GM21360 (cell line): ENCODE measurements at regions not wholly inside any gene's neighbourhood (a gene's known extent, or its start where the extent isn't known, plus 50 kb on each side); places are given as distances from the start of the nearest gene placed in this dataset.

ENCODE experiments used
- ATAC-seq: cut with Tn5 transposase; IDR thresholded peaks from one replicate; pipeline ENCODE4 v1.9.1; 2021; ENCODE audit warnings: mild to moderate bottlenecking, moderate library complexity; ENCODE audit not compliant: unreplicated experiment

DNA sequence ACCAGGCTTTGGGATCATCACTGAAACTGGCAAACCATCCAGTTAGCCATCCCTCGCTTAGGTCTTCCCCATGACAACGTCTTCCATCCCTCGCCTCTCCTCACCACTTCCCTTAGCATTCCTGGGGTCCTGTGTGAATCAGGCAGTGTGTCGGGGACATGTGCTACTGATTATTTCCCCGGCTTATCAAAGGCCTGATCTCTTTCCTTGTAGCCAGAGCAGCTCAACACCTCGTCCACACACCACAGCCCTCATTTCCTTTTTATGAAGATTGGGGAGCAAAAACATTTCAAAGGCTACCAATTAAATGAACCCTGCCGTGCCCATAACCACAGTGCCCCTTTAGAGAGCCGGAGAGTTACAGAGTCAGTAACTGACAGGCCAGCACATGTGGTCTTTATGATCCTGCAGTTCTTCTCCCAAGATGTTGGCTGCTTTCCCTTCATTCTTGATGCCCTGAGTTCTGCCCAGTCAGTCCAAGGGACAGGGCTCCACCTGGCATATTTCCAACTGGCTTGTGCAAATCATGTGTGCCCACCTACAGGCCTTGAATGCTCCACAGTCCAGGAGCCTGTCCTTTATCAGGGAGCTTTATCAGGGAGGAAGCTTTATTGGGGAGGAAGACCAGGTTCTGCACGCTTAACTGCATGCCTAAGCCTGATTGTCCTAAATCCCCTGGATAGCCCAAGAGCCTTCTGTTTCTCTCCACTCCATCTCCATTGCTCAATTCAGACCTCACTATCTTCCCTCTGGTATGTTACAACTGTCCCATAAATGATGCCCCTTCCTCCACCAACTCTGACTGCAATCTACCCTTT, 343.1 kb downstream of the CYRIA start:
- ATAC-seq: no peak

DNA sequence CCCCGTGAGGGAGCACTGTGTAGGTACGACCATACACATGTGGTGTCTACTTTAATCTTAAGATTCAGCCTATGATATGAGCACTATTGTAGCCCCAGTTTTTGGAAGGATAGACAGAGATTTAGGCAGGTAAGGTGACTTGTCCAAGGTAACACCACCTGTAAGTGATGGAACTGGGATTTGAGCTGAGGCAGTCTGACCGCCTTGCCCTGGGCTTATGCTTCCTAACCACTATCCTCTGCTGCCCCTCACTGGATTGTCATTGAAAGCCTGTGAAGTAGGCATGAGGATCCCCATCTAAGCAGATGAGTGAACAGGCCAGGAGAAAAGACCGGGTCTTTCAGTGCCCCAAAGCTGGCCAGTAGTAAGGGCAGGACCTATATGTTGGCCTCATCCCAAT, 343.8 kb downstream of the CYRIA start:
- ATAC-seq: no peak

DNA sequence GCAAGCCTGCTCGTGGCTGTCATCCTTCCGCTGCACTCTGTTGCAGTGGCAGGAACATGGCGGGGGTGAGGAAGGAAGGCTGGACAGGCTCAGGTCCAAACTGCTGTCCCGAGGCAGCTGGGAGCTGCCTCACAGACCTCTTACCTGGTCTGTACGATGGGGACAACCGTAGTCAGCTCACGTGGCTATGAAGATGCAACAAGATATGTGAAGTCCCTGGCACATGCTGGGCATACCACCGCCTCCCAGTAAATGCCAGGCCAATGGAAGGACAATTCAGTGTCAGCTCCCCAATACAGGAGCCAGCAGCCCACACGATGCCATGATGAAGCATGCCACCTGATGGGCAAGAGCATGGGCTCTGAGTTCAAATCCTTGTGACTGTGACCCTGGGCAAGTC, 344.4 kb downstream of the CYRIA start:
- ATAC-seq: no peak

DNA sequence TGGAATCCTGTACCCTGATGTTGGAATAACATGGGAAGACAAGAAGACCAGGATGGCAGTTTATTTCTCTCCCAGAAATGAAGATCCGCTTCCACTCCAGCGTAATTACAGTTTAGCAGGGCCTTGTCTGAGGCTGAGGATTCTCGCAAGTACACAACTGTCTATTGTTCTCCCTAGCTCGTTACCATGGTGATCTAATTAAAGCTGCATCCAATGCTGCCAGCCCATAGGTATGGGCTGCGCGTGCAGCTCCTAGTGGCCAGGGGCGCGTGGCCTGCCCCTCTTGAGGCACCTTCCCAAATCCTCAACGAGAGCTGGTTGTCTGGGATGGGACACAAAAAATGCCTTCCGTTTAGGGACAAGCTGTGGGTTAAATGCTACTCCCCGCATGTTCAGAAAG, 344.9 kb downstream of the CYRIA start:
- no peak for ATAC-seq

DNA sequence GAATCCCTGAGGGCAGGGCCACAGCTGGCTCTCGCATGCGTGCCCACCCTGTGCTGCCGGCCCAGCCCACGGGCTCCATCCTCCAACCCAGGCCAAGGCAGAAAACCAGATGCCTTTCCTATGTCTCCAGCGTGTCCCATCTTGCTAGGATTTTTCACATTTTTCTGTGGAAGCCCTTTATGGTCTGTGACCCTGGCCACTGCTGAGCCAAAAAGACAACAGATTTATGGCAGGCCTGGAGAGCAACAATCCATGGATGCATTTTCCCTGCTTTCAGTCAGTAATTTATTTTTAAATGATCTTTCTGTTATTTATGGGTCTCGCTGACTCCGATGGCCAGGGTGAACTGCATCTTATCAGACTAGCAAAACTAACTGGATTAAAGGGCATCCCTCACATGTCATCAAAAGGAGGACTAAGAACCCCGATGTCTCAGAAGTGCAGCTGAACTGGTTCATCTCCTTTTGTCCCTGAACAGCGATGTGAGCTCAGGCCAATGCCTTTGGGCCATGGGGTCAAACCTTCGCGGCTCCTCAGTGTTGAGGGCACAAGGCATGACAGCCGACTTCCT, 346.0 kb downstream of the CYRIA start:
- ATAC-seq: no peak

DNA sequence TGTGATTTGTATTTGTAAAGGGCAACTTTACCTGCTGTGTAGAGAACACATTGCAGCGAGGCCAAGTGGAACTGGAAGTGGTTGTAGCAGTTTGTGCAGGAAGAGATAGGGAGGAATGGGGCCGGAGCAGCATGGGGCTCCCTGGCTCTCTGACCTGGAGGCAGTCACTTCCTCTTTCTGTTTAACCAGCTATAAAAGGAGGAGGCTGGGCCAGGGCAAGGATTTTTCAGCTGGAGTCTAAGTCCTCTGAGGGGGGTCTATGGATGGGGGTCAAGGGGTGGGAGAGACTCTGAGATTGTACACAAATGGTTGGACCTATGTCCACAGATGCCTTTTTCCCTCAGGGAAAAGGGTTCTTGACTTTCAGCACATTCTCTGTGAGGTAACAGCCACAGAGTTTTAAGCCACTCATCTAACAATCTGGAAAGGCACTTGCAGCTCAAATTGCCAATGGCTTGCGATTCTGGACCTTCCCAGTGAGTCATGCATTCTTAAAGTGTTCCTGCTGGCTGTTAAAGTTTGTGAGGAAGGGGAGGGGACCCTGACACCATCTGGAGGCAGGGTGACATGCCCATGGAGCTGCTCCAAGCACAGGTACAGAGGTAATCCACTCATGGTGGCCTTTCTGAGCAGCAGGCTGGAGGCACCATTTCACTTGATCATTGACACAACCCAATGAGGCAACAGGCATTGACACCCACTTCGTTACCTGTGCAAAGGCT, 347.0 kb downstream of the CYRIA start:
- ATAC-seq: peak; percentile 67

DNA sequence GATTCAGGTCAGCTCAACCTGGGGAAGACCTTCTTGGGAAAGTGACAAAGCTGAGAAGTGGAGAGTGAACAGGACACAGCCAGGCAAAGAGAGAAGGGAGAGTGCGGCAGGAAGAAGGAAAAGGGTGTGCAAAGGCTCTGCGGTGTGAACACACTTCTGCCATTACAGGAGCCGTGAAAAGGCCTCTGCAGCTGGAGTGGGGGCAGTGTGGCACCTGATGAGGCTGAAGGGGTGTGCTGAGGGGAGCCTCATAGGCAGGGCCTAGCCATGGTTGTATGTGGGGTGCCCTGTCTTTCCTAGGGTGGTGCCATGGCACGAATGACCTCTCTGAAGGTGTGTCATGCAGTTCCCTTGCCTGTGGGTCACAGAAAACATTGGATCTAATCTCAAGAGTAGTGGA, 347.6 kb downstream of the CYRIA start:
- no peak for ATAC-seq

DNA sequence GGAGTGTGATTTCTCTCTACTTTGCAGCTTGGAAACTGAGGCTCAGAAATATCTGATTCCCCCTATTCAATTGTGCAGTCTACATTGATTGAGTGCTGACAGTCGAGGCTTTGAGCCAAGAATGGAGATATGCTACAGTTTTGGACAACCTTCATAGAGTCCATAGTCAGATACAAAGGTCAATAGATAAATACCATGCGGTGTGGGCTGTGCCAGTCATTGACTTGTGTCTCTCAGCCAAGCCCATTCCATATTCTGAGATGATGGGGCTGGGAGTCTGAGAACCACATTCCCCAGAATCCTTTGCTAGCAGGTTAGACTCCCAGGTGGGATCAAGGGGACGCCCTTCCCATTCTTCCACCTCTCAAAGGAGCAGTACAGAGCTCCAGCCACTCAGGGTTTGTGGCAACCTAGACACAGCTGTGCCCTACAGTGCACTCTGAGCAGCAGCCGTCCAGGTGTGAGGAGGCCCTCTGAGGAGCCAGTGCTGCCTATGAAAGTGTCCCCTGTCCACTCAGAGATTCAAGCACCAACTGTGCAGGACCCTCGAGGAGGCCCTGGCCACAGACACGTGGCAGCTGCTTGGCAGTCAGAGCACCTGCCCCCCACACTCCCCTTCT, 348.3 kb downstream of the CYRIA start:
- ATAC-seq: no peak

DNA sequence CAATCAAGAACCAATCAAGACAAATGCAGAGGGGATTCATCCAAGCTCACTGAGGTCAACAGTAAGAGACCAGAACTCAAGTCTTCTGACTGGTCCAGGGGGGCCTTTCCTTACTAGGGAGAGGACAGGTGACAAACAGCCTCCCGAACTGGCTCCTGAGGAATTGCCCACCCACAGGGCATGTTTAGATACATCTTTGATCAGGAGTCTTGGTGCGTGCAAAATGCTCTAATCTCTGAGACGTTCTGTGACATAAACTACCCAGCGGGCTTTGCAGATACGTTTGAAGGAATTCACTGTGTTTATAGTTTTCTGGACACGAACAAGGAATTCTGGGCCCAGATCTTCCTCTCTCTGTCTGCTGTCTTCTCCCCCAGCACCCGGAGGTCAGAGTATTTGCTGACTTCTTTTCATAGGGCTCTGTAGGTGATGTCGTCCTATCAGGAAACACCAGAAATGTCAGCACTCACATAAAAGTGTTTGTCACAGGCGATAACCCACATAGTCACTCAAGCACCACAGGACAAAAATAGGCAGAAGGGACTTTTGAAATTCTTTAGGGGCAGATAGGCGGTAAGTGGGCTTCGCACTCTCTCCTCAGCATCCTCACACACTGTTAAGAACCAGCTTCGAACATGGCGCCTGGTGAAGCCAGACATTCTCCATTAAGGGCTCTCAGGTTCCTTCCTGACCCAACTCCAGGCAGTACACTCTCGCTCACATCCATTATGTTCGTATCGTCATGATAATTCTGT, 349.0 kb downstream of the CYRIA start:
- ATAC-seq: no peak

DNA sequence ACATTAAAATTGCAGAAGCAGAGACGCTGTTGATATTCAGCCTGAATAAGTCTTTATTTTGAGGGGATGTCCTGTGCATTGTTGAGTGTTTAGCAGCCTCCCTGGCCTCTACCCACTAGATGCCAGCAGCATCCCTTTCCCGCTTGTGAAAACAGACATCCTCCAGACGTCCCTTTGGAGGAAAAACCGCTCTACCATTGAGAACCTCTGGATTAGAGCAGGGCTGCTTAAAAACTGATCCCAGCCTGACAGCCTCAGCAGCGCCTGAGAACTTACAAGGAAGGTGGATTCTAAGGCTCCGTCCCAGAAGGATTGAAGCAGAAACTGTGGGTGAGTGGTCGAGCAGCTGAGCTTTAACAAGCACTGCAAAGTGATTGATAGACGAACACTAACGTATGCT, 349.7 kb downstream of the CYRIA start:
- no peak for ATAC-seq

DNA sequence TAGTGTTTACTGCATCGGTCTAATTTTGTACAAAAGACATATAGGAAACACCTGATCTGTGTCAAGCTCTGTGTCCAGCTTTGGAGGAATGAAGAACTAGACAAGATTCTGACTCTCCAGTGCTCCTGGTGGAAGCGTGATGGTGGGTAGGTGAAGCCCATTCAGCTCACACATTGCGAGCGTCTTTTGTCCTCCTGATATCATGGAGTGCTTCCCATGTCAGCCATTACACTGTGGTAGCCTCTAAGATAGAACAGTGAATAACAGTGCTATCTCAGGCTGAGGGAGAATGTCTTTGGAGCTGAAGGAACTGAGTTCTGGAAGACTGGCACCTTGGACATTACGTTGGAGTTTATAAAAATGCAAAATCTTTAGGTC, 350.2 kb downstream of the CYRIA start:
- no peak for ATAC-seq

DNA sequence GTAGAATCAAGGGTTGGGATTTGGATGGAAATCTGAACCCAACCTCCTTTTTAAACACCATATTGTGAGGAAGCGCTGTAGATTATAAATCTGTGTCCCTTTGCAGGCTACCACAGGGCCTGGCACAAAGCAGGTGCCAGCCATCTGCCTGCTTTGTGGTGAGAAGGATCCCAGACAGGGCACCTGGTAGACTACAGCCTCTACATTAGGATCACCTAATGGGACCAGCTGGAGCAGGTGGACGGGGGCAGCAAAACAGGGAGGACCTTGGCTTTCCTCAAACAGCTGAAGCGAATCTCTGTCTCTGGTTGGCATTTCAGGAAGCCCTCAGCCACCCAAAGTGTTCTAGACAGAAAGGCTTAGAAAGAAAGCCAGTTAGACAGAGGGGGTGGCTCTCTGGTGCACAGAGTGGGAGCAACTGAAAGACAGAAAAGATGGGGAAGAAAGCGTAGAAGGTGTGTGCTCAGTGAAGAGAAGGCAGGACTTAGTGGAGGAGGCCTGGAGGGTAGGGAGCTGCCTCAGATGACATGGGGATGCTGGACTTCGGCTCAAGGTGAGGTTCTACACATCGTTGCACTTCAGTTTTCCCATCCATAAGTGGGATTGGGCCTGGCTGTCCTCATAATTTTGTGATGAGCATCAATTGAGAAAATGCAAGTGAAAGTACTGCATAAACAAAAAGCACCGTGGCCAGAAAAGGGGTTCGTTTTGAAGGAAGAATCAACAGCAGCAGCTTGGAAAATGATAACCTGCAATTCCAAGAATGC, 350.8 kb downstream of the CYRIA start:
- ATAC-seq: no peak

DNA sequence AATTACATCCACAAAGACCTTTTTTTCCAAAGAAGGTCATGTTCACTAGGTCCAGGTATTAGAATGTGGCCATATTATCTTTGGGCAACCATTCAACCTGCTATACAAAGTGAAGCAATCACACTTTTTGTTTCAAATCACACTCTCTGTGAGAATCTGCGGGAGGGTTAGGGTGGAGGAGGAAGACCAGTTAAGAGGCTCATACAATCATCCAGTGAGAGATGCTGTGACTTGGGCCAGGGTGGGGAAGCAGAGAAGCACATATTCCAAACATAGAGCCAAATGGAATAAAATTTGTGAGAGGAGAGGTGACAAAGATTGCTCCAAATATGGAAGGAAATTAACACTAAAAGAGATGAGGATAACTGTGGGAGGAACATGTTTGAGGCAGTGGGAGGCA, 351.6 kb downstream of the CYRIA start:
- no peak for ATAC-seq

DNA sequence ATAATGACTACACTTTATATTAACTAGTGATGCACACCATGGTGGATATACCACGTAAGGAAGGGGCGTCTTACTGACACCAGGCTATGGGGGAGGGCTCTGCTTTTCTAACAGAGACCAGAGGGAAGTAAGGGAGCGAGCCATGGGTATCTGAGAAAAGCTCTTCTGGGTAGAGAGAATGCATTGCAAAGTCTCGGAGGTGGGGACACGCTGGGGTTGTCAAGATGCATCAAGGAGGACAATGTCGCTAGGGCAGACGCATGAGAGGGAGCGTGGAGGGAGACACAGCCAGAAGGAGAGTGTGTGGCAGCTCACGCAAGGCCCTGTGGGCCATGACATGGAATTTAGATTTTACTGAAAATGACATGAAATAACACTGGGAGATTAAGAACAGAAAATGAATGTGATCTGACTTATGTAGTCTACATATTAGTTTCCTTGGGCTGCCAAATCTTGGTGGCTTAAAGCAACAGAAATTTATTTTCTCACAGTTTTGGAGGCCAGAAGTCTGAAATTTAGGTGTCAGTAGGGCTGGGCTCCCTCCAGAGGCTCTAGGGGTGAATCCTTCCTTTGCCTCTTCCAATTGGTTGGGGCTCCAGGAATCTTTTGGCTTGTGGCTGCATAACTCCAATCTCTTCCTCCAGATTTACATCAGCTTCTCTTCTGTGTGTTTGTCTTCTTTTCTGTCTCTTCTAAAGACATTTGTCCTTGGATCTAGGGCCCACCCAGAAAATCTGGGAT, 352.2 kb downstream of the CYRIA start:
- no peak for ATAC-seq

DNA sequence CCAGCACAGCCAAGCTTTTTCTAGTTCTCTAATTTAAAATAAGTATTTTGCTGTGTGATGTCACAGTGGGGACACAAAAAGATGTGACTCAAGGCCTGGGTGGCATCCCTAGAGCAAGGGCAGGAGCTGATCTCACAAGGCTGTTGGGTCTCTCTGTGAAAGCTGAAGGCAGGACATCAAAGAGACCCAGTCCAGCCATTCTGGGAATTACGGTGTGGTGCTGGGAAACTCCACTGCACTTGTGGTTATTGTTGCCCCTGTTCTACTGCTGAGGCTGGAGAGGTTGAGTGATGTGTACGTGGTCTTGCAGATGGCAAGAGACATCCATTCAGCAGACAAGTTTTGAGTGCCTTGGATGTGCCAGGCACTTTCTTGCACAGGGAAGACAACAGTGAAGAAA, 352.9 kb downstream of the CYRIA start:
- no peak for ATAC-seq

DNA sequence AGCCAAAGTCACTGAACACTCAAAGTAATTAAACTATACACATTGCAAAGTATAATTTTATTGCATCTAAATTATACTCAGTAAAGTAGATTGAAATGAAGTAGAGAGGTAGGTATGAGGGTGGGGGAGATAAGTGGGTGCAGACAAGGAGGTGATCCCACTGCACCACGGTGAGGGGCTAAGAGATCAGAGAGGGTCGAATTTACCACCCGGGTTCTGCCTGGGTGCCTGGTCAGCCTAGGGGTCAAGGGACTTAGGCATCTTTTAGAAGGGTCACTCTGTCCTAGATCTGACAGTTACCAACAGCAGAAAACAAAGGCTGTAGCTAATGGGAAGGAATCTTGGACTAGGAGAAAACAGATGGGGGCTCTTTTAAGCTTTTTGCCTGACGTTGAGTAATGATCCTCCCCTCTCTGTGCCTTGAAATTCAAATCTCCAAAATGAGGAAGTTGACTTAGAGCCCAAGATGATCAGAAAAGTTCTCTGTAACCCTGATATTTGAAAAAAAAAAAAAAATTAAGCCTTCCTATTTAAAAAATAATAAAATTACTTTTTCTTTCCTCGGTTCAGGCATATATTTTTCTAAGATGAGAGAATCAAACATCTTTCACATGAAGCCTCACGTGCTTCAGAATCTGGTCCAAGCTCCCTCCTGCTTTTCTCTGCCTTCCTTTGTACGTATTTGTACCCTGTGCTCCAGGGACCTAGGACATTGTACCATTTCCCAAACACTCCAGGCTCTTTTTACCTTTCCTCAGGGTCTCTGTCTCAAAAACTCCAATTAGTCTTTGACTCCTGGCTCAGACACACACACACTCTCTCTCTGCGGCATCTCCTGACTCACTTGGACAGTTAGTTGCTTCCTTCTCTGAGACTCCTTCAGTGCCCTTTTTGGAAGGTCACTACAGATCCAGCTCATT, 353.9 kb downstream of the CYRIA start:
- no peak for ATAC-seq

DNA sequence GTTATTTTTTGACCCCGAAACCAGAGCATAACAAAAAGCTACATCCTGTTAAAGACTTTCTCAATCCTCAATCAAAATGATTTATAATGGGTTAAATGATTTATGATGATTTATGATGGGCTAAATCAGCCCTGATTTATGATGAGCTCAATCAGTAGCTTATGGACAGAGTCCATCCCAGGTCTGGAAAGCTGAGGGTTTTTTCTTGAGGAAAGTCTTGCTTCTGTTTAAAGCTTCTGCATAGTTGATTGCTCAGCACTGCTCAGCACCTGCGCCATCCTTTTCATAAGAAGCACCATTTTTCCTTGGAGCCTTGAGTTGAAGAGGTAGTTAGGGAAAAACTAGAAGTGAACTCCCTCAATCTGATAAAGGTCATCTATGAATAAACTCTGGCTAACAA, 356.8 kb downstream of the CYRIA start:
- ATAC-seq: no peak

DNA sequence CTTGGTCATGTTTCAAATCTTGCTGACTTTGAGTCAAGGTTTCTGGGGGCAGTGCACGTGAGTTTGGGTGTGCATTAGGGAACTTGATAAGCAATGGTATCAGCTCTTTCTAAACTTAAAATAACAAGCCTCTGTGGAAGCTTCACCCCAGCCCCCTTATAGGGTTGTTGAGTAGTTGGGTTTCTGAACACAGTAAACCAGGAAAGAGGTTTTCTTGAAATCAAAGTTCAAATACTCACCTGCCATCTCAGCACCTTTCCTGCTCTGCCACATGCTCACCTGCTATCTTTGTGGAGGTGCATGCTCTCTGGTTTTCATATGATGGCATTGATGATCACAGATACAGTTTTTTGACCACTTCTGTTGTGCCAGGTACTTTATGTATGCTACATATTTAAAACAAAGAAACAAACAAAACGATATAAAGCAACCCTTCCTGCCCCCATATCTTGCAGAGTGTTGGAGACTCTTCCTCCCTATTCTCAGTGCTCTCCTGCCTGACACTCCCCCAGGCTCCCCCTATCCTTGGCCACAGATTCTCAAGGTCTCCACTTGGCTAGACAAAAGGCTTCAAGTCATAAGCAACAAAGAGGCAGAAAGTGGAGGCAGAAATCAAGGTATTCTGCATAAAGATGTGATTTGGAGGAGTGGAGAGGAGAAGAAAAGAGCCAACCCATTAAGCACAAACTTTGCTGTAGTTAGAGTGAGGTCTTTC, 360.6 kb downstream of the CYRIA start:
- ATAC-seq: no peak
